ENCODE measurements at regions not wholly inside any gene's neighbourhood (a gene's known extent, or its start where the extent isn't known, plus 50 kb on each side); places are given as distances from the start of the nearest gene placed in this dataset.

DNA sequence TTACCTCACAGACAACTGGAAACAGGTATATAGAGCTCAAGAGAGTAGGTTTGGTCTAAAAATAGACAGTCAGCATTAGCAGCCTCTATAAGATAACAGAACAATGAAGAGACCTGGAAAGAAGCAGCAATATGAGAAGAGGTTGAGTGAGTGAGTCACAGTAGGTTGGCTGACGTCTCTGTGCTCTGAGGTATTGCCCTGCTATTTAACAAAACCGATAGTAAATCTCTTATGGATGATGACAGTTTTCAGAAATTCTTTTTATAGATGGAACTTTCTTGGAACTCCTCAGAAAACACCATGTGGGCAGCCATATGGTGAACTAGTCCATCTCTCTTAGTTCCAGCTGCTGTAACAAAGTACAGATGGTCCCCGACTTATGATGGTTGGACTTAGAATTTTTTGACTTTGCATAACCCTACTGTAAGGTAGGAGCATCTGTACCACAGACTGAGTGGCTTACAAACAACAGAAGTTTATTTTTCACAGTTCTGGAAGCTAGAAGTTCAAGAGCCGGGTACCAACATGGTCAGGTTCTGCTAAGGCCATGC lies 123.5 kb downstream of the MBD2 start:
- DNase-seq, result peak; percentile 22

GRCh38 chr18:54100466-54100865 lies 124.0 kb downstream of the MBD2 start:
- DNase-seq, result no peak

DNA sequence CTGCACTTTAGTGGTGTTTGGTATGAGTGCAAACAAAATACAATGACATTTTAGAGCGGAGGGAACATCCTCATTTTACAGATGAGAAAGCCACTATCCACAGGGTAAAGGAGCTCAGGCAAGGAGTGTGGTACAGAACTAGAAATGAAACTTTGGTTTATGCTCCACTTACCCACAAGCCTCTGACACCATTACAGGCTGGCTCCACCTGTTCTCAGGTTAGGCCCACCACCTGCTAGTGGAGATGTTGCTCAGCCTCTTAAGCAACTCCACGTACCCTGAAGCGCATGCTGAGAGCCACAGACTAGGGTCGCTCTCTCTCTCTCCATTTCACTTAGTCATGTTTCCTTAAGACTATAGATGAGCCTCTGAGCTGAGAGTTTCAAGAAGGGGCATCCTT lies 130.0 kb downstream of the MBD2 start:
- no peak for DNase-seq

DNA sequence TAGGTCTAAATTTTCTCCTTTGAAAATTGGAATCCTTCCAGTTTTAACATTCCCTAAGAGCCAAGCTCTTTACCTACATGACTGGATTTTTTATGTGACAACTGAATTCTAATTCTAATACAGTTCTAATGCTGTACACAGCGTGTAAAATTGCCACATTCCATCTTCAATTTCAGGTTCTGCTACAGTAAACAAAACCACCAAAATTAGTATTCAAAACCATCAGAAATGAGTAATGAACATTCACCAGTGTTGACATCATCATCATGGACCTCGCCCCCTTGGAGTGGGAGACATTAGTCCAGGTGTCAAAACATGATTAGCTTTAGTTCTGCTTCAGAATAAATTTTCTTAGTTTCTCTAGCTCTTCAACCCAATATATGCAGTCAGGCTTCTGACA lies 133.6 kb downstream of the MBD2 start:
- peak; percentile 26 for DNase-seq

DNA sequence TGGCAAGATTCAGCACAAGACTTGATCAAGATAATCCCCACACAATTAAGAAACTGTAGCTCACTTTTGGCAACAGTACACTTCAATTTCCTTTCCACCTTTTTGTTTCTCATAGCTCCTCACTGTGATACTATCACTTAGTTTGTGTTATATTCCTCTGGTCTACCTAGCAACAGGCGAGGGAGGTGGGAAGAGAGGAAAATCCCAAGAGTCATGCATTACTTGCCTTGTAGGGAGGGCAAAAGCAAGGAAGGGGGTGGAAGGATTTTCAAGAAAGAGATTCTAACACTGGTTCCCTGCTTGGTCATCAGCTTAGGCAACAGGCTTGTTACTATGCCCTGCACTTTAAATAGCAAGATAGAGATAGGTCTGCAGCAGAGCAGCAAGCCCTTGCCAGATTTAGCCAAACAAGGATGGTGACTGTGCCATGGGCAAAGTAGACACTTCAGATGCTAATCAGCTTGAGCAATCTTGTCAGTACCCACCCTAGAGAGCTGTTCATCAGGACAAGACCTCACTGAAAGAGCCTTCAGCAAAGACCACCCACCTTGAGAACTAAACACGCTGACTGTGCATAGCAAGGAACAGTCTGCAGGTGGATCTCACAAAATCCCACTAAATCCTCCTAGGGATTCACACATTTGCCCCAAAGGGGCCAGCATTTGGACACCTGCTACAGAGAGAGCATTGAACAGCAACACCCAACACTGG lies 134.6 kb downstream of the MBD2 start:
- DNase-seq, result peak; percentile 15

DNA sequence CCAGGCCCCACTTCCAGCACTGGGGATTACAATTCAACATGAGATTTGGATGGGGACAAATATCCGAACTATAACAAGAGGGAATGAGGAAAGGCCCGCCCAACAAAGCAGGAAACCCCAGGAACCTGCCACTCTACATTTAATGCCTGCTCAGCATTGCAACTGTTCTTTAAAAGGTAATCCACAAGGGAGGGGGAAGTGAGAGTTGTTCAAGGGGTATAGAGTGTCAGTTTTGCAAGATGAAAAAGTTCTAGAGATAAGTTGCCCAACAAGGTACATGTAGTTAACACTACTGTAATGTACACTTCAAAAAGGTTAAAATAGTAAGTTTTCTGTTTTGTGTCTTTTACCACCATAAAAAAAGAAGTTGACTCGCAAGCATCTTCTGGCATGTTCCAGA lies 137.6 kb downstream of the MBD2 start:
- no peak for DNase-seq

GRCh38 chr18:54086046-54086802 lies 138.2 kb downstream of the MBD2 start:
- DNase-seq, result no peak

GRCh38 chr18:54080858-54081257 lies 143.6 kb downstream of the MBD2 start:
- no peak for DNase-seq

GRCh38 chr18:54076166-54076565 lies 148.3 kb downstream of the MBD2 start:
- DNase-seq, result no peak

- no peak for DNase-seq
Observed at GRCh38 chr18:54075689-54076088, 148.8 kb downstream of the MBD2 start.

- DNase-seq, result no peak
Observed at GRCh38 chr18:54069729-54070128, 154.7 kb downstream of the MBD2 start.

GRCh38 chr18:54060343-54061005 lies 164.0 kb downstream of the MBD2 start:
- no peak for DNase-seq

GRCh38 chr18:54052732-54053429 lies 171.6 kb downstream of the MBD2 start:
- DNase-seq, result peak; percentile 7

- no peak for DNase-seq
Observed at GRCh38 chr18:54052259-54052658, 172.2 kb downstream of the MBD2 start.

DNA sequence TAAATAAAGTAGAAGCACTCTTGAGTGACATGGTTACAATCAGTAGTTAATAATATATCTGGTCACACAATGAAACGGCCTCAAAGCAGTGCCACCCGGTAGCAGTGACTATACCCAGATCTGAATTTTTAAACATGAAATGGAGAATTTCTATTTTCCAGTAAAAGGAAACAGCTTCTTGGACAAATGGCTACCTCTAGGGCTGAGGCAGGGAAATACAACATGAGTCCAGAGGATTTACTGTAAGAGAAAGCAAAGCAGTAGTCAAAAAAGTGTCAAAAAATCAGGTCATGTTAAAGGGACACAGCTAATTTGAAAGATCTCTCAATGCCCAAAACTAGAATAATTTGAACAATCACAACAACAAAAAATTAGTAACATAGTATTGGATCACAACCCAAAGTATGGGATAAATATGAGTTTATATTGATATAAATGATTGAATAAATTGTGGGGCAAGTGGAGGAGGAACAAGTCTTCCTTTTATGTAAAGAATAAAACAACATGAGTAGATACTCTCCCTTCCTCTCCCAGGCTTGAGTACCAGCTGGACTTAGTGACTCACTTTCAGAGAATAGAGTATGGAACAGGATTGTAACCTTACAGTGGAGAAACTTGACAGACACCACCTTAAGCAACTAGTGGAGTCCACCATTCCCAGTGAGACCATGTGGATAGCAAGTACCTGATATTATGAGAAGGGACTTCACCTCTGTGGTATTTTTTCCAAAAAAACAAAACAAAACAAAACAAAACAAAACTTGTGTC lies 180.8 kb downstream of the MBD2 start:
- peak; percentile 40 for DNase-seq

- peak; percentile 31 for DNase-seq
Observed at GRCh38 chr18:54035927-54036326, 188.5 kb downstream of the MBD2 start.

DNA sequence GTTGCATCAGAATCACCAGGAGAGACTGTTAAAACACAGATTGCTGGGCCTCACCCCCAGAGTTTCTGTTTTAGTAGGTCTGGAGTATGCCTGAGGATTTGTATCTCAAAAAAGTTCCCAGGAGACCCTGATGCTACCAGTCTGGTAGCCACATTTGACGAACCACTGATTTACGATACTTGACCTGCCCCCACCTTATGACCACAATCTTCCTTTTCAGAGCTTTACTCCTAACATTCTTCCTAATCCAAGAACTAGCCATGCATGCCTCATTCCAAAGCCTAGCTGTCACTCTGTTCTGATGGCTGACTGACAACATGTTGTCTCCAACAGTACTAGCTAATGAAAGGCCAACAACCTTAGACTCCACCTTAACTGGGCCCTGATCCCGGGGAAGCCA lies 191.4 kb downstream of the MBD2 start:
- peak; percentile 22 for DNase-seq

DNA sequence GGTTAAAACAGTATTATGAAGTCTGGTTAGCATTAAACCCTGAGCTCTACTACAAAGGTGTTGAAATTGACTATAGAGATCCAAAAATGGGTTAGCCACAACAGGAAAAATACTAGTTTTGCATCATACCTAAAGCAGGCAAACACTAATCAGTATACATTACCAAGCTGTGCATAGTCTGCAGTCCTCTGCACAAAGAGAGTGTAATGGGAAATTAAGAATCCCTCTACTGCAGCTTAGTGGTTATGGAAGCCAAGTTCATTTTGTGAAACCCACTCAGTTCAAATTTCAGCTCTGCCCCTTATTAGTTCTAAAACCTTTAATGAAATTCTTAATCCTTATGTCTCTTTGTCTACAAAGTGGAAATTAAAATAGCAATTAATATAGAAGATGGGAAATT lies 192.1 kb downstream of the MBD2 start:
- DNase-seq, result peak; percentile 10

- DNase-seq, result no peak
Observed at GRCh38 chr18:54031243-54031642, 193.2 kb downstream of the MBD2 start.

- no peak for DNase-seq
Observed at GRCh38 chr18:54030434-54030833, 194.0 kb downstream of the MBD2 start.

DNA sequence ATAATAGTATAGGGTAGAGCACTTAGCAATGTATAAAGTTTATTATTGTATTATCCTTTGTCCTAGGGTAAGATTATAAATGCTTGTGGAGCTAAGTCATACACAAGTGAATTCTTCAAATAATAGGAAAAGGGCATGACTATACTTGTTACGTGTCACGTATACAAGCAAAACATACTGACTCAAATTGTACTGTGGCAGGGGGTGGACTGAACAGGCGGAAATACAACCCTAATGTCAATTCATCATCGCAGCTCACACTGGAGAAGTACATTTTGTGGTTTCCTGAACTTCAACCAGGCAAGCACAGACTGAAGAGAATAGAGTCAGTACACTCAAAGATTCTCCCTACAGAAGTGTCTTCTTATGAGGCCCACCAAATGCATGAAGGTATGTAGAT lies 201.0 kb downstream of the MBD2 start:
- DNase-seq, result no peak

- DNase-seq, result no peak
Observed at GRCh38 chr18:54020966-54021365, 203.5 kb downstream of the MBD2 start.

All from OCI-M1 (cell line).